H1 (cell line): ENCODE measurements at regions not wholly inside any gene's neighbourhood (a gene's known extent, or its start where the extent isn't known, plus 50 kb on each side); places are given as distances from the start of the nearest gene placed in this dataset.

Source experiments
- HDAC6 ChIP-seq: IDR thresholded peaks from one replicate; pipeline ENCODE4 v1.7.1; 2012; ENCODE audit warnings: low read depth, mild to moderate bottlenecking, inconsistent platforms, low read length, moderate library complexity
- RAD21 ChIP-seq, 2 experiments: IDR thresholded peaks in 1 of 2; conservative IDR thresholded peaks in 1 of 2; 2 replicates each; pipeline ENCODE4 v1.6.1; 2011; ENCODE audit warnings: low read depth in 2 of 2, low read length in 2 of 2, improper control_type of control experiment in 1 of 2, inconsistent platforms in 1 of 2, mild to moderate bottlenecking in 1 of 2, moderate library complexity in 1 of 2
- SIX5 ChIP-seq: IDR thresholded peaks from 2 replicates; pipeline ENCODE4 v1.6.1; 2011; ENCODE audit warnings: mild to moderate bottlenecking, low read depth, low read length
- TF ChIP-seq, protein P1 (sequence below): fragments of 300-600 bp; sonication (generic); IDR thresholded peaks from 2 replicates; pipeline ENCODE4 v1.7.1; 2012; ENCODE audit warnings: low read length, moderate library complexity, mild to moderate bottlenecking, inconsistent platforms; ENCODE audit not compliant: insufficient replicate concordance
- TF ChIP-seq, protein P2 (sequence below): IDR thresholded peaks from 2 replicates; pipeline ENCODE4 v1.6.1; 2012; ENCODE audit warnings: inconsistent platforms
- TF ChIP-seq, protein P3 (sequence below): IDR thresholded peaks from 2 replicates; pipeline ENCODE4 v1.6.1; 2011; ENCODE audit warnings: low read length, improper control_type of control experiment
- TF ChIP-seq, protein P4 (sequence below): IDR thresholded peaks from 2 replicates; pipeline ENCODE4 v1.6.1; 2012; ENCODE audit warnings: low read length, inconsistent platforms

DNA sequence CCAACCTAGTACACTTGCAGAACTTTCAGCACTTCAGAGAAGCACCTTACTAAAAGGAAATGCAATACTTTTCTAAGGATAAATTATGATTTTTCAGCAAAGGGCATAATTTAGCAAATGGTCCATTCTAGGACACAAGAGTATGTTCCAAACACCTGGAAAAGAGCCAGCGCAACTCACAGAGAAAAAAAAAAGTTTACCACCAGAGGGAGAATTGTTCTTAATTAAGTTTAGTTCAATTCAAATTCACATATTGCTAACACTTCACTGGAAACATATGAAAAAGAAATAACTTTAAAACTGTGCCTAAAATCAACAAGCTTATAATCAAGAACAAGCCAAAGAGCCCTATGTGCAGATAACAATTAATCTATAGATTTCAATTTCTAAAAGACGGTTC lies 338.1 kb downstream of the SEC16B start (continued):
- TF ChIP-seq, protein P1, sequence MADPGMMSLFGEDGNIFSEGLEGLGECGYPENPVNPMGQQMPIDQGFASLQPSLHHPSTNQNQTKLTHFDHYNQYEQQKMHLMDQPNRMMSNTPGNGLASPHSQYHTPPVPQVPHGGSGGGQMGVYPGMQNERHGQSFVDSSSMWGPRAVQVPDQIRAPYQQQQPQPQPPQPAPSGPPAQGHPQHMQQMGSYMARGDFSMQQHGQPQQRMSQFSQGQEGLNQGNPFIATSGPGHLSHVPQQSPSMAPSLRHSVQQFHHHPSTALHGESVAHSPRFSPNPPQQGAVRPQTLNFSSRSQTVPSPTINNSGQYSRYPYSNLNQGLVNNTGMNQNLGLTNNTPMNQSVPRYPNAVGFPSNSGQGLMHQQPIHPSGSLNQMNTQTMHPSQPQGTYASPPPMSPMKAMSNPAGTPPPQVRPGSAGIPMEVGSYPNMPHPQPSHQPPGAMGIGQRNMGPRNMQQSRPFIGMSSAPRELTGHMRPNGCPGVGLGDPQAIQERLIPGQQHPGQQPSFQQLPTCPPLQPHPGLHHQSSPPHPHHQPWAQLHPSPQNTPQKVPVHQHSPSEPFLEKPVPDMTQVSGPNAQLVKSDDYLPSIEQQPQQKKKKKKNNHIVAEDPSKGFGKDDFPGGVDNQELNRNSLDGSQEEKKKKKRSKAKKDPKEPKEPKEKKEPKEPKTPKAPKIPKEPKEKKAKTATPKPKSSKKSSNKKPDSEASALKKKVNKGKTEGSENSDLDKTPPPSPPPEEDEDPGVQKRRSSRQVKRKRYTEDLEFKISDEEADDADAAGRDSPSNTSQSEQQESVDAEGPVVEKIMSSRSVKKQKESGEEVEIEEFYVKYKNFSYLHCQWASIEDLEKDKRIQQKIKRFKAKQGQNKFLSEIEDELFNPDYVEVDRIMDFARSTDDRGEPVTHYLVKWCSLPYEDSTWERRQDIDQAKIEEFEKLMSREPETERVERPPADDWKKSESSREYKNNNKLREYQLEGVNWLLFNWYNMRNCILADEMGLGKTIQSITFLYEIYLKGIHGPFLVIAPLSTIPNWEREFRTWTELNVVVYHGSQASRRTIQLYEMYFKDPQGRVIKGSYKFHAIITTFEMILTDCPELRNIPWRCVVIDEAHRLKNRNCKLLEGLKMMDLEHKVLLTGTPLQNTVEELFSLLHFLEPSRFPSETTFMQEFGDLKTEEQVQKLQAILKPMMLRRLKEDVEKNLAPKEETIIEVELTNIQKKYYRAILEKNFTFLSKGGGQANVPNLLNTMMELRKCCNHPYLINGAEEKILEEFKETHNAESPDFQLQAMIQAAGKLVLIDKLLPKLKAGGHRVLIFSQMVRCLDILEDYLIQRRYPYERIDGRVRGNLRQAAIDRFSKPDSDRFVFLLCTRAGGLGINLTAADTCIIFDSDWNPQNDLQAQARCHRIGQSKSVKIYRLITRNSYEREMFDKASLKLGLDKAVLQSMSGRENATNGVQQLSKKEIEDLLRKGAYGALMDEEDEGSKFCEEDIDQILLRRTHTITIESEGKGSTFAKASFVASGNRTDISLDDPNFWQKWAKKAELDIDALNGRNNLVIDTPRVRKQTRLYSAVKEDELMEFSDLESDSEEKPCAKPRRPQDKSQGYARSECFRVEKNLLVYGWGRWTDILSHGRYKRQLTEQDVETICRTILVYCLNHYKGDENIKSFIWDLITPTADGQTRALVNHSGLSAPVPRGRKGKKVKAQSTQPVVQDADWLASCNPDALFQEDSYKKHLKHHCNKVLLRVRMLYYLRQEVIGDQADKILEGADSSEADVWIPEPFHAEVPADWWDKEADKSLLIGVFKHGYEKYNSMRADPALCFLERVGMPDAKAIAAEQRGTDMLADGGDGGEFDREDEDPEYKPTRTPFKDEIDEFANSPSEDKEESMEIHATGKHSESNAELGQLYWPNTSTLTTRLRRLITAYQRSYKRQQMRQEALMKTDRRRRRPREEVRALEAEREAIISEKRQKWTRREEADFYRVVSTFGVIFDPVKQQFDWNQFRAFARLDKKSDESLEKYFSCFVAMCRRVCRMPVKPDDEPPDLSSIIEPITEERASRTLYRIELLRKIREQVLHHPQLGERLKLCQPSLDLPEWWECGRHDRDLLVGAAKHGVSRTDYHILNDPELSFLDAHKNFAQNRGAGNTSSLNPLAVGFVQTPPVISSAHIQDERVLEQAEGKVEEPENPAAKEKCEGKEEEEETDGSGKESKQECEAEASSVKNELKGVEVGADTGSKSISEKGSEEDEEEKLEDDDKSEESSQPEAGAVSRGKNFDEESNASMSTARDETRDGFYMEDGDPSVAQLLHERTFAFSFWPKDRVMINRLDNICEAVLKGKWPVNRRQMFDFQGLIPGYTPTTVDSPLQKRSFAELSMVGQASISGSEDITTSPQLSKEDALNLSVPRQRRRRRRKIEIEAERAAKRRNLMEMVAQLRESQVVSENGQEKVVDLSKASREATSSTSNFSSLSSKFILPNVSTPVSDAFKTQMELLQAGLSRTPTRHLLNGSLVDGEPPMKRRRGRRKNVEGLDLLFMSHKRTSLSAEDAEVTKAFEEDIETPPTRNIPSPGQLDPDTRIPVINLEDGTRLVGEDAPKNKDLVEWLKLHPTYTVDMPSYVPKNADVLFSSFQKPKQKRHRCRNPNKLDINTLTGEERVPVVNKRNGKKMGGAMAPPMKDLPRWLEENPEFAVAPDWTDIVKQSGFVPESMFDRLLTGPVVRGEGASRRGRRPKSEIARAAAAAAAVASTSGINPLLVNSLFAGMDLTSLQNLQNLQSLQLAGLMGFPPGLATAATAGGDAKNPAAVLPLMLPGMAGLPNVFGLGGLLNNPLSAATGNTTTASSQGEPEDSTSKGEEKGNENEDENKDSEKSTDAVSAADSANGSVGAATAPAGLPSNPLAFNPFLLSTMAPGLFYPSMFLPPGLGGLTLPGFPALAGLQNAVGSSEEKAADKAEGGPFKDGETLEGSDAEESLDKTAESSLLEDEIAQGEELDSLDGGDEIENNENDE, result no peak
- TF ChIP-seq, protein P2, sequence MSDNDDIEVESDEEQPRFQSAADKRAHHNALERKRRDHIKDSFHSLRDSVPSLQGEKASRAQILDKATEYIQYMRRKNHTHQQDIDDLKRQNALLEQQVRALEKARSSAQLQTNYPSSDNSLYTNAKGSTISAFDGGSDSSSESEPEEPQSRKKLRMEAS, result no peak
- TF ChIP-seq HDAC6 (no peak), SIX5 (no peak), RAD21 (IDR thresholded peaks at IDR 0.05 in 1 of 2, conservative IDR thresholded peaks at IDR 0.05 in 1 of 2; ENCODE audit: low read depth in 2 of 2, low read length in 2 of 2) (no peak)
- TF ChIP-seq, protein P3, sequence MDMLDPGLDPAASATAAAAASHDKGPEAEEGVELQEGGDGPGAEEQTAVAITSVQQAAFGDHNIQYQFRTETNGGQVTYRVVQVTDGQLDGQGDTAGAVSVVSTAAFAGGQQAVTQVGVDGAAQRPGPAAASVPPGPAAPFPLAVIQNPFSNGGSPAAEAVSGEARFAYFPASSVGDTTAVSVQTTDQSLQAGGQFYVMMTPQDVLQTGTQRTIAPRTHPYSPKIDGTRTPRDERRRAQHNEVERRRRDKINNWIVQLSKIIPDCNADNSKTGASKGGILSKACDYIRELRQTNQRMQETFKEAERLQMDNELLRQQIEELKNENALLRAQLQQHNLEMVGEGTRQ, result no peak
- TF ChIP-seq, protein P4, sequence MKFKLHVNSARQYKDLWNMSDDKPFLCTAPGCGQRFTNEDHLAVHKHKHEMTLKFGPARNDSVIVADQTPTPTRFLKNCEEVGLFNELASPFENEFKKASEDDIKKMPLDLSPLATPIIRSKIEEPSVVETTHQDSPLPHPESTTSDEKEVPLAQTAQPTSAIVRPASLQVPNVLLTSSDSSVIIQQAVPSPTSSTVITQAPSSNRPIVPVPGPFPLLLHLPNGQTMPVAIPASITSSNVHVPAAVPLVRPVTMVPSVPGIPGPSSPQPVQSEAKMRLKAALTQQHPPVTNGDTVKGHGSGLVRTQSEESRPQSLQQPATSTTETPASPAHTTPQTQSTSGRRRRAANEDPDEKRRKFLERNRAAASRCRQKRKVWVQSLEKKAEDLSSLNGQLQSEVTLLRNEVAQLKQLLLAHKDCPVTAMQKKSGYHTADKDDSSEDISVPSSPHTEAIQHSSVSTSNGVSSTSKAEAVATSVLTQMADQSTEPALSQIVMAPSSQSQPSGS, result no peak
